Ishikawa (cell line): ENCODE measurements at regions not wholly inside any gene's neighbourhood (a gene's known extent, or its start where the extent isn't known, plus 50 kb on each side); places are given as distances from the start of the nearest gene placed in this dataset.

ENCODE experiments used
- CEBPB ChIP-seq: IDR thresholded peaks from 2 replicates; pipeline ENCODE4 v1.6.1; 2012
- CREB1 ChIP-seq: IDR thresholded peaks from 2 replicates; pipeline ENCODE4 v1.6.1; 2012; ENCODE audit warnings: low read depth
- EGR1 ChIP-seq: IDR thresholded peaks from 2 replicates; pipeline ENCODE4 v1.6.1; 2012
- EP300 ChIP-seq: IDR thresholded peaks from 2 replicates; pipeline ENCODE4 v1.6.1; 2012; ENCODE audit warnings: borderline replicate concordance
- FOXM1 ChIP-seq: IDR thresholded peaks from 2 replicates; pipeline ENCODE4 v1.6.1; 2012; ENCODE audit warnings: low read depth, borderline replicate concordance
- NFIC ChIP-seq: IDR thresholded peaks from 2 replicates; pipeline ENCODE4 v1.6.1; 2012
- RAD21 ChIP-seq: IDR thresholded peaks from 2 replicates; pipeline ENCODE4 v1.6.1; 2012; ENCODE audit warnings: low read depth
- TAF1 ChIP-seq: IDR thresholded peaks from 2 replicates; pipeline ENCODE4 v1.6.1; 2012; ENCODE audit warnings: low read depth, mild to moderate bottlenecking
- TCF12 ChIP-seq: IDR thresholded peaks from 2 replicates; pipeline ENCODE4 v1.6.1; 2012; ENCODE audit warnings: low read depth
- TEAD4 ChIP-seq: IDR thresholded peaks from 2 replicates; pipeline ENCODE4 v1.6.1; 2012
- YY1 ChIP-seq: IDR thresholded peaks from 2 replicates; pipeline ENCODE4 v1.6.1; 2012; ENCODE audit warnings: low read depth
- ZBTB7A ChIP-seq: IDR thresholded peaks from 2 replicates; pipeline ENCODE4 v1.6.1; 2012; ENCODE audit warnings: low read depth
- TF ChIP-seq, protein P1 (sequence below): IDR thresholded peaks from 2 replicates; pipeline ENCODE4 v1.6.1; 2012
- TF ChIP-seq, protein P2 (sequence below): IDR thresholded peaks from 2 replicates; pipeline ENCODE4 v1.6.1; 2012; ENCODE audit warnings: low read depth, mild to moderate bottlenecking
- TF ChIP-seq, protein P3 (sequence below): IDR thresholded peaks from 2 replicates; pipeline ENCODE4 v1.6.1; 2012

DNA sequence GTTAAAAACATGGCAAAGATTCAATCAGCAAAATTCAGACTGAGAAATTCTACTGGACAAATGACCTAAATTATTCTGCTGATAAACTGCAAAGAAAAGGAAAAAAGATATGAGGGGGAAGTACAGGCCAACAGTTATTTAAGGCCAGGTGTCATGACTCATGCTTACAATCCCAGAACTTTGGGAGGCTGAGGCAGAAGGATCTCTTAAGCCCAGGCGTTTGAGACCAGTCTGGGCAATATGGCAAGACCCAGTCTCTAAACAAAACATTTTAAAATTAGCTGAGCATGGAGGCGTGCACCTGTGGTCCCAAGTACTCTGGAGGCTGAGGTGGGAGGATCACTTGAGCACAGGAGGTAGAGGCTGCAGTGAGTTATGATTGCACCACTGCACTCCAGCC lies 91.8 kb upstream of the USP15 start:
- TF ChIP-seq CEBPB = no peak
- TF ChIP-seq EP300 = no peak
- no peak for TF ChIP-seq ZBTB7A
- no peak for TF ChIP-seq EGR1
- TF ChIP-seq TAF1 = no peak
- TF ChIP-seq, protein P1, sequence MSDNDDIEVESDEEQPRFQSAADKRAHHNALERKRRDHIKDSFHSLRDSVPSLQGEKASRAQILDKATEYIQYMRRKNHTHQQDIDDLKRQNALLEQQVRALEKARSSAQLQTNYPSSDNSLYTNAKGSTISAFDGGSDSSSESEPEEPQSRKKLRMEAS = no peak
- no peak for TF ChIP-seq TEAD4
- TF ChIP-seq, protein P2, sequence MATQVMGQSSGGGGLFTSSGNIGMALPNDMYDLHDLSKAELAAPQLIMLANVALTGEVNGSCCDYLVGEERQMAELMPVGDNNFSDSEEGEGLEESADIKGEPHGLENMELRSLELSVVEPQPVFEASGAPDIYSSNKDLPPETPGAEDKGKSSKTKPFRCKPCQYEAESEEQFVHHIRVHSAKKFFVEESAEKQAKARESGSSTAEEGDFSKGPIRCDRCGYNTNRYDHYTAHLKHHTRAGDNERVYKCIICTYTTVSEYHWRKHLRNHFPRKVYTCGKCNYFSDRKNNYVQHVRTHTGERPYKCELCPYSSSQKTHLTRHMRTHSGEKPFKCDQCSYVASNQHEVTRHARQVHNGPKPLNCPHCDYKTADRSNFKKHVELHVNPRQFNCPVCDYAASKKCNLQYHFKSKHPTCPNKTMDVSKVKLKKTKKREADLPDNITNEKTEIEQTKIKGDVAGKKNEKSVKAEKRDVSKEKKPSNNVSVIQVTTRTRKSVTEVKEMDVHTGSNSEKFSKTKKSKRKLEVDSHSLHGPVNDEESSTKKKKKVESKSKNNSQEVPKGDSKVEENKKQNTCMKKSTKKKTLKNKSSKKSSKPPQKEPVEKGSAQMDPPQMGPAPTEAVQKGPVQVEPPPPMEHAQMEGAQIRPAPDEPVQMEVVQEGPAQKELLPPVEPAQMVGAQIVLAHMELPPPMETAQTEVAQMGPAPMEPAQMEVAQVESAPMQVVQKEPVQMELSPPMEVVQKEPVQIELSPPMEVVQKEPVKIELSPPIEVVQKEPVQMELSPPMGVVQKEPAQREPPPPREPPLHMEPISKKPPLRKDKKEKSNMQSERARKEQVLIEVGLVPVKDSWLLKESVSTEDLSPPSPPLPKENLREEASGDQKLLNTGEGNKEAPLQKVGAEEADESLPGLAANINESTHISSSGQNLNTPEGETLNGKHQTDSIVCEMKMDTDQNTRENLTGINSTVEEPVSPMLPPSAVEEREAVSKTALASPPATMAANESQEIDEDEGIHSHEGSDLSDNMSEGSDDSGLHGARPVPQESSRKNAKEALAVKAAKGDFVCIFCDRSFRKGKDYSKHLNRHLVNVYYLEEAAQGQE = no peak
- no peak for TF ChIP-seq FOXM1
- TF ChIP-seq TCF12 = no peak
- TF ChIP-seq CREB1 = no peak
- TF ChIP-seq YY1 = no peak
- TF ChIP-seq, protein P3, sequence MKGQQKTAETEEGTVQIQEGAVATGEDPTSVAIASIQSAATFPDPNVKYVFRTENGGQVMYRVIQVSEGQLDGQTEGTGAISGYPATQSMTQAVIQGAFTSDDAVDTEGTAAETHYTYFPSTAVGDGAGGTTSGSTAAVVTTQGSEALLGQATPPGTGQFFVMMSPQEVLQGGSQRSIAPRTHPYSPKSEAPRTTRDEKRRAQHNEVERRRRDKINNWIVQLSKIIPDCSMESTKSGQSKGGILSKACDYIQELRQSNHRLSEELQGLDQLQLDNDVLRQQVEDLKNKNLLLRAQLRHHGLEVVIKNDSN = no peak
- no peak for TF ChIP-seq NFIC
- TF ChIP-seq RAD21 = no peak

DNA sequence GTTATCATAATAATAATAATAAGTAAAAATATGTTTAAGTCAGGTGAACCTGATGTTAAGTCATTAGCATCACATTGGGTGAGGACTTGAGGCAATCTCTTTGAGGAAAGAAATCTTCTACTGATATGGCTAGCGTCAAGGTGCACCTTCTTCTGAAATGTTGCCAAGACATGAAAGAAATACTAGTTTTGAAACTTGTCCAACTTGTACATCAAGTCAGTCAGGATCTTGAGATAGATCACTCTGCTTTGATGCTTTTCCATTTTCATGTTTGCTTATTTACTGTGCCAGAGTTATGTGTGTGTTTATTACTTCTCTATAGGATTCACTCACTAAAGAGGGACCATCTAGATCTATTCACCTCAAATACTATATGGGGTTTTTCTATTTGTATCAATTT lies 90.0 kb upstream of the USP15 start:
- TF ChIP-seq CREB1 (no peak), NFIC (no peak), FOXM1 (no peak), TEAD4 (no peak), TAF1 (no peak), RAD21 (no peak), YY1 (no peak), CEBPB (no peak), ZBTB7A (no peak), TCF12 (no peak), EGR1 (no peak)
- TF ChIP-seq, protein P3 = no peak

DNA sequence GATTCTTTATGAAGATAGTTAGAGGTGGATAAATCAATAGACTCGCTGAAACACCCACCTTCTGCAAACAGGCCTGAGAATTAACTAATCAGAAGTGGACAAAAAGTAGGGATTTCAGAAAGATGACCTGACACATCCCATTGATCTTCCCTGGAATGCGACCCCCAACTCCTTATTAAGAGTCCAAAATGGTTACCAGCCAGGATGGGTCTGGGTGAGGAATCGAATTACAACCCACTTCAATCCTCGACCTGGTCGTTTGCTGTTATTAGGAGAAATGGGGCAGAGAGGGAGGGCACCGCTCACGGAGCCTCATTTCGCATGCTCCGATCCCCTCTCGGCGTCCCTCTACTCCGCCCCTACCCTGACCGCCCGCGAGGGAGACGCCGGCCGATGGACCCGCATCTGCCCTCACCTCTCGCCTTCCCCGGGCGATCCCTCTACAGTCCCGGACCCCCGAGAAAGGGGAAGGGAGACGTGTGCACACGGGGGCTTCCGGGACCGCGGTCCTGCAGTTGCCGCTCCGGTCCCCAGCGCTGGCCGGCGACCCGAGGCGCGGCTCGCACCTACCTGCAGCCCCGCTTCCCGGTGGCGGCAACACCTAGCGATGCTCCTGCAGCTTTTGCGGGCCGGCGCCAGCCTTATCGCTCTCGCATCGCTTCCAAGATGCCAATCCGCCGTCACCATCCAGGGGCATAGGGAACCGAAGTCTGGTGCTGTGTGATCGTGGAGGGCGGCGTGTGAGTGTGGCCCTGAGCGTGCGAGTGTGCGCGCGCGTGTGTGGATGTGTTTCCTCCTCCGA lies 69.3 kb upstream of the USP15 start:
- TF ChIP-seq, protein P1 = no peak
- TF ChIP-seq EGR1 = no peak
- no peak for TF ChIP-seq TEAD4
- TF ChIP-seq TCF12 = no peak
- no peak for TF ChIP-seq EP300
- TF ChIP-seq RAD21 = no peak
- TF ChIP-seq, protein P2 = no peak
- TF ChIP-seq, protein P3 = no peak
- TF ChIP-seq ZBTB7A = no peak
- no peak for TF ChIP-seq NFIC

DNA sequence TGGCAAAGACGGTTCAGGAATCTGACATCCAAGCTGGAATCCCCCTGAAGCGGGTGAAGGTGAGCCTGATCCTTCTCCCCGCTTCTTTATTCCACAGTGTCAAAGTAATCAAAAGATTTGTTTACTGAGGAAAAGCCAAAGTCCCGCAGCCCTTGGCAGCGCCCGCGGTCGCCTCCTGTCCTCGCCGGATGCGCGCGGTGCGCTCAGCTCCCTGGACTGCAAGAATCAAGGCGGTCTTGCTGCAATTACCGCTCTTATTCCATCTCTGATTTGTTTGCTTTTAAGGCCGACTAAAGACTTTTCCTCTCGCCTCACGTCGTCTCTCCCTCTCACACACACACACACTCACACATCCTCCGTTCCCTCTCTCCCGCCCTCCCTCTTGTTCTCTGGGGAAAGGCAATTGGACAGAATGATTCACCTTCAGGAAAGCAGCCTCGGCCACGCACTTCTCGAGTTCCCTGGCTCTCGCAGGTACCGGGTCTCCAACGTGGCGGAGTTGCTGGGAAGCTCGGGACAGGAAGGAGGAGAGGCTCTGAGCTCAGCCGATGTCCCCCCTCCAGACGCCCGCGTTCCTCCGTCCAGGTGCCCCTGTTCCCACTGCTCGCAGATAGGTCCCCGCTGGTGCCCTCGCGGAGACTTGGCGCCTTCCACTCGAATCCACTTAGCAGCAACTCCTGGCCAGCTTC lies 68.6 kb upstream of the USP15 start:
- TF ChIP-seq, protein P3 = no peak
- TF ChIP-seq CEBPB (no peak), ZBTB7A (no peak), TEAD4 (no peak), NFIC (no peak), EGR1 (no peak), EP300 (no peak), TAF1 (no peak), FOXM1 (no peak), TCF12 (no peak), CREB1 (no peak), RAD21 (no peak), YY1 (no peak)
- TF ChIP-seq, protein P2 = no peak
- TF ChIP-seq, protein P1 = no peak
